Left ventricle myocardium inferior (tissue), 1 donor: ENCODE measurements at regions not wholly inside any gene's neighbourhood (a gene's known extent, or its start where the extent isn't known, plus 50 kb on each side); places are given as distances from the start of the nearest gene placed in this dataset.

Experiments
- DNase-seq: peaks from one replicate; pipeline ENCODE4 v3.0.0-alpha.2; 2020
- H3K27ac ChIP-seq: fragments of 200-600 bp; replicated peaks from 2 replicates; pipeline ENCODE4 v1.8.0; 2021
- H3K27me3 ChIP-seq: fragments of 200-600 bp; 2 replicates; pipeline ENCODE4 v1.8.0; 2021; ENCODE audit warnings: low read depth
- H3K36me3 ChIP-seq: fragments of 200-600 bp; 2 replicates; pipeline ENCODE4 v1.8.0; 2021
- H3K4me1 ChIP-seq: fragments of 200-600 bp; 2 replicates; pipeline ENCODE4 v1.8.0; 2021
- H3K4me3 ChIP-seq: fragments of 200-600 bp; 2 replicates; pipeline ENCODE4 v1.8.0; 2021; ENCODE audit warnings: mild to moderate bottlenecking, moderate library complexity
- H3K9me3 ChIP-seq: fragments of 200-600 bp; replicated peaks from 2 replicates; pipeline ENCODE4 v1.8.0; 2021
- intact Hi-C: fragments of 100-400 bp; cut with micrococcal nuclease; formaldehyde crosslinking; loops from one replicate; pipeline ENCODE4 v1.11.0; 2022
- TF ChIP-seq, protein P1 (sequence below): fragments of 200-600 bp; IDR thresholded peaks from 2 replicates; pipeline ENCODE4 v1.8.0; 2021; ENCODE audit warnings: antibody characterized with exemption, mild to moderate bottlenecking, borderline replicate concordance
- donor health status: DM: no; HTN: yes; CAD: no; lungs with severe emphysema.

DNA sequence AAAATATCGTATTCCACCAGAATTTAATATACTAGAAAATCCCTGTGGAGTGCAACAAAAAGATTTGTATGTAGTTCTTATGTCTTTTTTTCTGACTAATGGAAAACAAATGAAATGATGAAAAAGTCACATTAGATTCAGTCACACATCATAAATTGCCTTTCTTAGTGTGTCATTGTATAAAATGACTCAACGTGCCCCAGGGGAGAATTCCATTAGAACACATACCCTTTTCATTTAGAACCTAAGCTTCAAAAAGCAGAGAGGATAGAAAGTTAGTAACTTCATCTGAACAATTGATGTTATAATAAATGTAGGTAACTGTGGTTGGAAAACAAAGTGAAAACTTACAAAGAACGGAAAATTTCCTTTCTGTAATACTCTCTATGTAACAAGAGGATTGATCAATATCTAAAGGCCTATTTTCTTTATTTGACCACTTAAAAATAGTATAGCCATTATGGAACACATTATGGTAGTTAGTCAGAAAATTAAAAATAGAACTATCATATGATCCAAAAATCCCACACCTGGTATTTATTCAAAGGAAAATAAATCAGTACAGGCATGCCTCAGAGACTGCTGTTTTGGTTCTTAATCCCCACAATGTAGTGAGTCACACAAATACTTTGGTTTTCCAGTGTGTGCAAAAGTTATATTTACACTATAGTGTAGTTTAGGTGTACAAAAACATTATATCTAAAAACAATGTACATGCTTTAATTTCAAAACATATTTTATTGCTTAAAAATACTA, 1016.1 kb downstream of the KCNT2 start:
- H3K4me3 ChIP-seq = no peak overlapping the region
- intact Hi-C loops = no loop called here
- no peaks in the 10 kb centered on the region for H3K4me1 ChIP-seq
- no peak overlapping the region for H3K27ac ChIP-seq
- TF ChIP-seq, protein P1, sequence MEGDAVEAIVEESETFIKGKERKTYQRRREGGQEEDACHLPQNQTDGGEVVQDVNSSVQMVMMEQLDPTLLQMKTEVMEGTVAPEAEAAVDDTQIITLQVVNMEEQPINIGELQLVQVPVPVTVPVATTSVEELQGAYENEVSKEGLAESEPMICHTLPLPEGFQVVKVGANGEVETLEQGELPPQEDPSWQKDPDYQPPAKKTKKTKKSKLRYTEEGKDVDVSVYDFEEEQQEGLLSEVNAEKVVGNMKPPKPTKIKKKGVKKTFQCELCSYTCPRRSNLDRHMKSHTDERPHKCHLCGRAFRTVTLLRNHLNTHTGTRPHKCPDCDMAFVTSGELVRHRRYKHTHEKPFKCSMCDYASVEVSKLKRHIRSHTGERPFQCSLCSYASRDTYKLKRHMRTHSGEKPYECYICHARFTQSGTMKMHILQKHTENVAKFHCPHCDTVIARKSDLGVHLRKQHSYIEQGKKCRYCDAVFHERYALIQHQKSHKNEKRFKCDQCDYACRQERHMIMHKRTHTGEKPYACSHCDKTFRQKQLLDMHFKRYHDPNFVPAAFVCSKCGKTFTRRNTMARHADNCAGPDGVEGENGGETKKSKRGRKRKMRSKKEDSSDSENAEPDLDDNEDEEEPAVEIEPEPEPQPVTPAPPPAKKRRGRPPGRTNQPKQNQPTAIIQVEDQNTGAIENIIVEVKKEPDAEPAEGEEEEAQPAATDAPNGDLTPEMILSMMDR = no peak
- H3K9me3 ChIP-seq = peaks cover 23% of the 10 kb centered on the region
- no peak for DNase-seq
- no peaks in the 10 kb centered on the region for H3K27me3 ChIP-seq
- no peaks in the 10 kb centered on the region for H3K36me3 ChIP-seq

DNA sequence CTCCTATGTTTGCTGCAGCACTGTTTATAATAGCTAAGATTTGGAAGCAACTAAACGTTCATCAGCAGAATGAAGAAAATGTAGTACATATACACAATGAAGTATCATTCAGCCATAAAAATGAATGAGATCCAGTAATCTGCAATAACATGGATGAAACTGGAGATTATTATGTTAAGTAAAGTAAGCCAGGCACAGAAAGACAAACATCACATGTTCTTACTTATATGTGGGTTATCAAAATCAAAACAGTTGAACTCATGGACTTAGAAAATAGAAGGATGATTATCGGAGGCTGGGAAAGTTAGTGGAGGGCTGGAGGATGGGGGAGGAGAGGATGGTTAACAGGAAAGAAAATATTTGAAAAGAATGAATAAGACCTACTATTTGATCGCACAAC, 1017.6 kb downstream of the KCNT2 start:
- H3K4me1 ChIP-seq = no peaks in the 10 kb centered on the region
- intact Hi-C loops = no loop called here
- DNase-seq = no peak

DNA sequence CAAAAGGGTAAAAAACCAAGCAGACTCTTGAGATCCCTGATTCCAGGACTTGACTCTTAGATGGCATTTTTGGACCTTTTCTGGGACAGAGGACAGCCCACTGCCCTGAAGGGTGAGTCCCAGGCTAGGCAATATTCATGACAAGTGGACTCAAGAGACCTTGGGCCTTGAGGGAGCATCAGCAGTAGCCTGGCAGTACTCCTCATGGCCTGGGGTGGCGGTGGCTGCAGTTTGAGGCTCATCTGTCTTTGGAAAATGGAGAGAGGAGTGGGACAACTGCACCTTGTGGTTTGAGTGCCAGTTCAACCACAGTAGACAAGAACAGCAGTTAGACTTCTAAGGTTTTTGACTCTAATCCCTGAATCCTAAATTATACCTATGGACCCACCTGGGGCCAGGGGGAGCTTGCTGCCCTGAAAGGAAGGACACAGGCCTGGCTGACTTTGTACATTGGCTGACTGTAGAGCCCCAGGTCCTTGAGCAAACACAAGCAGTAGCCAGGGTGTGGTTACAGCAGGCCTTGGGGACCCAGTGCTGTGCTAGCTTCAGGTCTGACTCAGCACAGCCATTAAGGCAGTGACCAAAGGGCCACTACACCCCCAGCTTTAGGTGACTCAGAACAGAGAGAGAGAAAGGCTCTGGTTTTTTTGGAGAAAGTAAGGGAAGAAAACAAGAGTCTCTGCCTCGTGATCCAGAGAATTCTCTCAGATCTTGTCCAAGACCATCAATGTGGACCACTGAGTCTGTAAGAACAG, 1023.2 kb downstream of the KCNT2 start:
- intact Hi-C loops = no loop called here
- no peak overlapping the region for H3K27ac ChIP-seq
- TF ChIP-seq, protein P1 = no peak

More for the DNA sequence above, 1017.6 kb downstream of the KCNT2 start:
- Histone ChIP-seq H3K36me3 (no peaks in the 10 kb centered on the region), H3K27me3 (no peaks in the 10 kb centered on the region), H3K4me3 (no peak overlapping the region), H3K9me3 (peaks cover 23% of the 10 kb centered on the region), H3K27ac (no peak overlapping the region)
- TF ChIP-seq, protein P1 = no peak

DNA sequence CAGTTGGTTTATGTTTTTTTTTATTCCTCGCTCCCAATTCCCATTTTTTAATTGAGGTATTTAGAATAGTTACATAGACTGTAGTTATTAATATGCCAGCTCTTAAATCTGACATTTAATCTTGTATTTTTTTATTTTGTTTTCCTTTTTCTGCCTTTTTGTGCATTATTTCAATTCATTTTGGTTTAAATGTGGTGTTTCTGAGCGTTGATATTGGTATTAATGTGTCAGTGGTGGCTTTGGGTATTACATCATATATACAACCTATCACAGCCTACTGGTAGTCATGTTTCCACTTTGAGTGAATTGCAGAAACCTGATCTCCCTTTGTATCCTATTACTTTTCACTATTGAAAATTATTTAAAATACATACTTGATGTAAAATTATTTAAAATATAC, 1027.3 kb downstream of the KCNT2 start:
- Histone ChIP-seq H3K27ac (no peak overlapping the region), H3K4me1 (no peaks in the 10 kb centered on the region), H3K27me3 (no peaks in the 10 kb centered on the region), H3K36me3 (no peaks in the 10 kb centered on the region), H3K9me3 (no peaks in the 10 kb centered on the region), H3K4me3 (no peak overlapping the region)
- intact Hi-C loops = no loop called here
- TF ChIP-seq, protein P1 = no peak
- no peak for DNase-seq

More for the DNA sequence above, 1023.2 kb downstream of the KCNT2 start:
- Histone ChIP-seq H3K27me3 (no peaks in the 10 kb centered on the region), H3K36me3 (no peaks in the 10 kb centered on the region), H3K4me3 (no peak overlapping the region), H3K4me1 (no peaks in the 10 kb centered on the region), H3K9me3 (peaks cover 18% of the 10 kb centered on the region)
- no peak for DNase-seq

DNA sequence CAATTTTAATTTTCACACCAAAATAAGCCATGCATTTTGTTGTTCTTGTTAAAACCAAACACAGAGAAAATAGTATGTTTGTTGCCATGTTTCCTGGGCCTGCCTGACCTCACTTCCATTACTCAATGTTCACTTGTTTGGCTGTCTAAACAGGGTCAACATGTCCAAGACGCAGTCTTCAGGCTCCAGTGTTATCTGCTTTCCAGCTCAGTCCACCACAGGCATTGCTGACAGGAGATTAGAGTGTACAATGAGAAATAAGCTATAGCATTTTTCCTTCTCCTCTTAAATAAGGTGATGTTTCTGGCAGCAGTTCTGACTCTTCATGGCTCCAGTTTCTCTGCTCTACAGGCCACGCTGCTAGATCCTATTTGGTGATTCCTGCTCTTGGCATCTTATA, 1030.5 kb downstream of the KCNT2 start:
- no peak for DNase-seq
- TF ChIP-seq, protein P1 = no peak
- peaks cover 10% of the 10 kb centered on the region for H3K9me3 ChIP-seq
- no peak overlapping the region for H3K27ac ChIP-seq
- no peaks in the 10 kb centered on the region for H3K4me1 ChIP-seq
- H3K27me3 ChIP-seq = no peaks in the 10 kb centered on the region
- no peak overlapping the region for H3K4me3 ChIP-seq
- intact Hi-C loops = no loop called here
- no peaks in the 10 kb centered on the region for H3K36me3 ChIP-seq
